GM12891 (cell line): ENCODE measurements at regions not wholly inside any gene's neighbourhood (a gene's known extent, or its start where the extent isn't known, plus 50 kb on each side); places are given as distances from the start of the nearest gene placed in this dataset.

Experiments
- PAX5 ChIP-seq: IDR thresholded peaks from 2 replicates; pipeline ENCODE4 v1.6.1; 2011; ENCODE audit warnings: low read length, moderate library complexity, mild to moderate bottlenecking; ENCODE audit not compliant: insufficient read depth, severe bottlenecking
- POLR2A ChIP-seq: IDR thresholded peaks from 2 replicates; pipeline ENCODE4 v1.6.1; 2011; ENCODE audit warnings: low read depth, low read length, control low read depth
- POLR2AphosphoS5 ChIP-seq: IDR thresholded peaks from 2 replicates; pipeline ENCODE4 v1.6.1; 2011; ENCODE audit warnings: low read depth, low read length, control low read depth
- SPI1 ChIP-seq: IDR thresholded peaks from 2 replicates; pipeline ENCODE4 v1.6.1; 2011; ENCODE audit warnings: low read depth, low read length, control low read depth
- TAF1 ChIP-seq: IDR thresholded peaks from 2 replicates; pipeline ENCODE4 v1.6.1; 2011; ENCODE audit warnings: low read depth, low read length, control low read depth

DNA sequence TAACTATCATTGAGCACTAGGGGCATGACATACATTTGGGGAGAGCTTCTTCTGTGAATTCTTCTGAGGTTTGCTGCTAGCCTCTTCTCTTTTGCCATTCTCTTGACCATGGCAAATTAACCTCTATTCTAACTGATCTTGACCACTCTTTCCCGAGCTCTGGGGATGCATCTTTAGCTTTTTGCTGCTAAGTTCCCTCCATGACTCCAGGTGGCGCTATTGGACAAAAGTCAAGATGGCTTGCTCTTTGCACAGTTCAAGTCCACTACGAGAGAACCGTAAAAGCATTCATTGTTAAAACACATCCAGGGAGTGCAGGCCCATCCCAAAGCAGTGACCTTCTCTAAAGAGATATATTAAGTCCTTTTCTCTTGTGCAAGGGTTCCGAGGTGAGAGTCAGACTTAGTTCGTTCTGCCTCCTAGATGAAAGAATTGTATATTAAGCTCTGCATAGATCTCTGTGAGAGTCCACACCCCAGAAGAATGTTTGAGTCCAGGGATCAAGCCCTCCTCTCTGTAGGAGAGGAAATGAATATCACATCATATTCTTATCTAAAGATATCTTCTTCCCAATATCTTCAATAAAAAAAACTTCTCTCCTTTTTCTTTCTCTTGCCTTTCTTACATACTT is 1152.9 kb upstream of the CDH6 start:
- TF ChIP-seq POLR2A, result no peak
- TF ChIP-seq TAF1, result no peak
- TF ChIP-seq POLR2AphosphoS5, result no peak
- TF ChIP-seq PAX5, result no peak
- TF ChIP-seq SPI1, result no peak
